SK-N-SH treated with all-trans-retinoic acid at 6 μM for 48 hours (cell line): ENCODE measurements at regions not wholly inside any gene's neighbourhood (a gene's known extent, or its start where the extent isn't known, plus 50 kb on each side); places are given as distances from the start of the nearest gene placed in this dataset.

Experiments used
- ATAC-seq: fragments of 200-7000 bp; cut with Tn5 transposase; 3 replicates; pipeline ENCODE4 v1.9.1; 2020; ENCODE audit warnings: mild to moderate bottlenecking, moderate library complexity
- ARNTL ChIP-seq: fragments of 450-650 bp; formaldehyde crosslinking; IDR thresholded peaks from 2 replicates; pipeline ENCODE4 v1.5.0; 2020; ENCODE audit warnings: low read depth, mild to moderate bottlenecking, moderate library complexity, borderline replicate concordance
- BACH2 ChIP-seq: fragments of 250-450 bp; sonication (Bioruptor Pico); IDR thresholded peaks from 2 replicates; pipeline ENCODE4 v1.9.0; 2021; ENCODE audit warnings: mild to moderate bottlenecking, borderline replicate concordance
- CSDC2 ChIP-seq: fragments of 250-450 bp; sonication (Bioruptor Pico); IDR thresholded peaks from 2 replicates; pipeline ENCODE4 v1.5.0; 2020; ENCODE audit warnings: mild to moderate bottlenecking, moderate library complexity
- ESRRG ChIP-seq: fragments of 250-450 bp; sonication (Bioruptor Pico); IDR thresholded peaks from 2 replicates; pipeline ENCODE4 v1.6.1; 2021; ENCODE audit warnings: mild to moderate bottlenecking
- GLIS3 ChIP-seq: fragments of 250-450 bp; sonication (Bioruptor Pico); IDR thresholded peaks from 2 replicates; pipeline ENCODE4 v1.5.0; 2020; ENCODE audit warnings: mild to moderate bottlenecking, moderate library complexity
- ISL1 ChIP-seq: fragments of 250-450 bp; sonication (Bioruptor Pico); IDR thresholded peaks from 2 replicates; pipeline ENCODE4 v2.1.2; 2022; ENCODE audit warnings: mild to moderate bottlenecking, moderate library complexity
- OSR1 ChIP-seq: fragments of 250-450 bp; sonication (Bioruptor Pico); IDR thresholded peaks from 2 replicates; pipeline ENCODE4 v1.8.0; 2022; ENCODE audit warnings: moderate library complexity, mild to moderate bottlenecking, inconsistent platforms
- RARB ChIP-seq: fragments of 250-450 bp; sonication (Bioruptor Pico); IDR thresholded peaks from 2 replicates; pipeline ENCODE4 v1.8.0; 2021; ENCODE audit warnings: mild to moderate bottlenecking, moderate library complexity
- SNAI2 ChIP-seq: fragments of 250-450 bp; sonication (Bioruptor Pico); IDR thresholded peaks from 2 replicates; pipeline ENCODE4 v1.5.0; 2020; ENCODE audit warnings: mild to moderate bottlenecking, moderate library complexity
- TOX ChIP-seq: fragments of 250-450 bp; sonication (Bioruptor Pico); IDR thresholded peaks from 2 replicates; pipeline ENCODE4 v1.8.0; 2021; ENCODE audit warnings: mild to moderate bottlenecking, moderate library complexity, borderline replicate concordance
- ZC3H10 ChIP-seq: fragments of 250-450 bp; sonication (Bioruptor Pico); IDR thresholded peaks from 2 replicates; pipeline ENCODE4 v1.5.1; 2021; ENCODE audit warnings: mild to moderate bottlenecking, moderate library complexity
- ZFP30 ChIP-seq: fragments of 450-650 bp; formaldehyde crosslinking; IDR thresholded peaks from 2 replicates; pipeline ENCODE4 v1.5.0; 2022; ENCODE audit warnings: mild to moderate bottlenecking, moderate library complexity
- ZNF565 ChIP-seq: fragments of 450-650 bp; formaldehyde crosslinking; conservative IDR thresholded peaks from 2 replicates; pipeline ENCODE4 v1.5.0; 2020; ENCODE audit warnings: low read depth, mild to moderate bottlenecking, moderate library complexity
- ZNF70 ChIP-seq: fragments of 450-650 bp; formaldehyde crosslinking; IDR thresholded peaks from 2 replicates; pipeline ENCODE4 v1.5.0; 2020; ENCODE audit warnings: mild to moderate bottlenecking, moderate library complexity
- ZNF8 ChIP-seq: fragments of 450-650 bp; formaldehyde crosslinking; IDR thresholded peaks from 2 replicates; pipeline ENCODE4 v1.5.0; 2020; ENCODE audit warnings: mild to moderate bottlenecking, moderate library complexity
- TF ChIP-seq, protein P1 (sequence below): fragments of 250-450 bp; sonication (Bioruptor Pico); IDR thresholded peaks from 2 replicates; pipeline ENCODE4 v1.5.1; 2020; ENCODE audit warnings: low read depth, mild to moderate bottlenecking, moderate library complexity
- TF ChIP-seq, protein P2 (sequence below): fragments of 250-450 bp; sonication (Bioruptor Pico); IDR thresholded peaks from 2 replicates; pipeline ENCODE4 v1.8.0; 2021; ENCODE audit warnings: low read depth, mild to moderate bottlenecking, moderate library complexity, borderline replicate concordance
- TF ChIP-seq, protein P3 (sequence below): fragments of 250-450 bp; sonication (Bioruptor Pico); IDR thresholded peaks from 2 replicates; pipeline ENCODE4 v1.5.1; 2021; ENCODE audit warnings: mild to moderate bottlenecking, moderate library complexity
- TF ChIP-seq, protein P4 (sequence below): fragments of 250-450 bp; sonication (Bioruptor Pico); IDR thresholded peaks from 2 replicates; pipeline ENCODE4 v1.8.0; 2020; ENCODE audit warnings: mild to moderate bottlenecking, moderate library complexity, borderline replicate concordance

DNA sequence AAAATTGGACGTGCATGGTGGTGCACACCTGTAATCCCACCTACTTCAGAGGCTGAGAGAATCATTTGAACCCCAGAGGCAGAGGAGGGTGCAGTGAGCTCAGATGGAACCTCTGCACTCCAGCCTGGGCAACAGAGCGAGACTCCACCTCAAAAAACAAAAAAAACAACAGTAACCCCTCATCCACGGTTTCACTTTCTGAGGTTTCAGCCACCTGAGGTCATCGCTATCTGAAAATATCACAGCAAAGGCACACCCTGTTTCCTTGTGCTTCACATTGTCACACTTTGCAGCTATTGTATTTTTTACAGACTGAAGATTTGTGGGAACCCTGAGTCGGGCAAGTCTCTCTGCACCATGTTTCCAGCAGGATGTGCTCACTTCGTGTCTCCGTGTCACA is 54.1 kb upstream of the FOXQ1 start:
- TF ChIP-seq RARB (CRISPR knock-in tag) (no peak), ZNF565 (CRISPR knock-in tag) (no peak), ZNF8 (CRISPR knock-in tag) (no peak), ZNF70 (CRISPR knock-in tag) (no peak)
- TF ChIP-seq, protein P1, sequence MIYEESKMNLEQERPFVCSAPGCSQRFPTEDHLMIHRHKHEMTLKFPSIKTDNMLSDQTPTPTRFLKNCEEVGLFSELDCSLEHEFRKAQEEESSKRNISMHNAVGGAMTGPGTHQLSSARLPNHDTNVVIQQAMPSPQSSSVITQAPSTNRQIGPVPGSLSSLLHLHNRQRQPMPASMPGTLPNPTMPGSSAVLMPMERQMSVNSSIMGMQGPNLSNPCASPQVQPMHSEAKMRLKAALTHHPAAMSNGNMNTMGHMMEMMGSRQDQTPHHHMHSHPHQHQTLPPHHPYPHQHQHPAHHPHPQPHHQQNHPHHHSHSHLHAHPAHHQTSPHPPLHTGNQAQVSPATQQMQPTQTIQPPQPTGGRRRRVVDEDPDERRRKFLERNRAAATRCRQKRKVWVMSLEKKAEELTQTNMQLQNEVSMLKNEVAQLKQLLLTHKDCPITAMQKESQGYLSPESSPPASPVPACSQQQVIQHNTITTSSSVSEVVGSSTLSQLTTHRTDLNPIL (CRISPR knock-in tag): no peak
- TF ChIP-seq, protein P2, sequence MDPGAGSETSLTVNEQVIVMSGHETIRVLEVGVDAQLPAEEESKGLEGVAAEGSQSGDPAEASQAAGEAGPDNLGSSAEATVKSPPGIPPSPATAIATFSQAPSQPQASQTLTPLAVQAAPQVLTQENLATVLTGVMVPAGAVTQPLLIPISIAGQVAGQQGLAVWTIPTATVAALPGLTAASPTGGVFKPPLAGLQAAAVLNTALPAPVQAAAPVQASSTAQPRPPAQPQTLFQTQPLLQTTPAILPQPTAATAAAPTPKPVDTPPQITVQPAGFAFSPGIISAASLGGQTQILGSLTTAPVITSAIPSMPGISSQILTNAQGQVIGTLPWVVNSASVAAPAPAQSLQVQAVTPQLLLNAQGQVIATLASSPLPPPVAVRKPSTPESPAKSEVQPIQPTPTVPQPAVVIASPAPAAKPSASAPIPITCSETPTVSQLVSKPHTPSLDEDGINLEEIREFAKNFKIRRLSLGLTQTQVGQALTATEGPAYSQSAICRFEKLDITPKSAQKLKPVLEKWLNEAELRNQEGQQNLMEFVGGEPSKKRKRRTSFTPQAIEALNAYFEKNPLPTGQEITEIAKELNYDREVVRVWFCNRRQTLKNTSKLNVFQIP (CRISPR knock-in tag): no peak
- ATAC-seq: no peak

DNA sequence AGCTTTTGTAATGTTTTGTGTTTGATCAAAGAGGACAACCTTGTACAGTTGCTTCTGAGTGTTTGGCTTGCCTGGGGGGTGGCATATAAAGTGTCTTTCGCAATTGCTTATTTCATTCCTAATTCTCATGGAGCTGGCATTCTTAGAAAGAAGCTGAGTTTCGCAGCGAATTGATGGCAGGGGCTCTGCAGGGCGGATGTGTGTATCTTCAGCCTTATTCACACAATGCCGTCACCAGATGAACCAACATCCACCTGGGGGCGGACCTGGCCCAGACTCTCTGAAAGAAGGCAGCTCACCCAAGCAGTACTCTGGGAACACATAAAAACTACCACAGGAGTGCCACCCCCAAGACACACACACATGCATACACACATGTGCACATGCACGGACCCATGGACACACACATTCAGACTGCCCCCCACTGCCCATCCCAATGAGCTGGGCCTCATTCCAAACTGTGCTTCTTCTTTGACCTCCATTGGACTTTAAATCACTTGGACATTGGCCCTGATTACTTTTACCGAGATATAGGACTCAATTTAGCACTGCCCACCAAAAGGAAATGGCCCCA is 55.4 kb upstream of the FOXQ1 start:
- TF ChIP-seq CSDC2 (CRISPR knock-in tag): no peak
- no peak for TF ChIP-seq OSR1 (CRISPR knock-in tag)
- TF ChIP-seq ZNF8 (CRISPR knock-in tag): no peak
- TF ChIP-seq BACH2 (CRISPR knock-in tag): no peak
- TF ChIP-seq, protein P2 (CRISPR knock-in tag): no peak
- no peak for TF ChIP-seq ZNF70 (CRISPR knock-in tag)
- no peak for TF ChIP-seq ESRRG (CRISPR knock-in tag)
- no peak for ATAC-seq

DNA sequence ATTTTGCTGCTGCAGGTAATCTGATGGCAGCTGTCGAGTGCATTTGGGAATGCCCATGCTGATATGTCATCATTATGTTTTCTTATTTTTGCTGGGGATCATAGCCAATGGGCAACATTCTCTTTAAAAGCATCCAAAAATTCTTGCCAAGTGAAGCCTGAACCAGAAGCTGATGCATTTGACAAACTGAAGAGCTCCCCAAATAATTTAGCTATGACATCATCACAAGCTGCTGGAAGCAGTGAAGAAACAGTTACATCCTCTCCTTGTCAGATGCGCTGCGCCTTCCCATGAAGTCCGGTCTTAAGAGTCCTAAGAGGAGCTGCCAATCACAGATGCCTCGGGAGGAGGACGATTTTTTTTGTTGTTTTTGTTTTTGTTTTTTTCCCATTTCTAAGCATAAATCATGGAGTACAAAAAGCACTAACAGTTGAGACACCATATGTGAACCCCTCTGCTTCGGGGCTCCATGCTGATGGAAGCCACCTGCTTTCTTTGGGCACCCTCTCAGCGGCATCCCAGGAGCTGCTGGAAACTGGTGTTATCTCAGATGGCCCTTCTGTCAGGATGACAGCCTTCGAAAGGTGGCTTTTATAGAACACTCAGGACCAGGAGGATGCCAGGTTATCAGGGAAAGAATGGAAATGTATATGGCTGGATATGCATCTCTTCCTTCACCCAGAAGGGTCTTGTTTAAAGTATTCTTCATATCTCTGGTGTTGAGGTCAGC is 56.1 kb upstream of the FOXQ1 start:
- TF ChIP-seq GLIS3 (CRISPR knock-in tag) (no peak), ZFP30 (no peak), BACH2 (CRISPR knock-in tag) (no peak), RARB (CRISPR knock-in tag) (no peak), ISL1 (CRISPR knock-in tag) (no peak), CSDC2 (CRISPR knock-in tag) (no peak), ZNF70 (CRISPR knock-in tag) (no peak), ARNTL (CRISPR knock-in tag) (no peak), TOX (CRISPR knock-in tag) (no peak), ZC3H10 (CRISPR knock-in tag) (no peak), SNAI2 (CRISPR knock-in tag) (no peak)
- TF ChIP-seq, protein P1 (CRISPR knock-in tag): no peak
- TF ChIP-seq, protein P3, sequence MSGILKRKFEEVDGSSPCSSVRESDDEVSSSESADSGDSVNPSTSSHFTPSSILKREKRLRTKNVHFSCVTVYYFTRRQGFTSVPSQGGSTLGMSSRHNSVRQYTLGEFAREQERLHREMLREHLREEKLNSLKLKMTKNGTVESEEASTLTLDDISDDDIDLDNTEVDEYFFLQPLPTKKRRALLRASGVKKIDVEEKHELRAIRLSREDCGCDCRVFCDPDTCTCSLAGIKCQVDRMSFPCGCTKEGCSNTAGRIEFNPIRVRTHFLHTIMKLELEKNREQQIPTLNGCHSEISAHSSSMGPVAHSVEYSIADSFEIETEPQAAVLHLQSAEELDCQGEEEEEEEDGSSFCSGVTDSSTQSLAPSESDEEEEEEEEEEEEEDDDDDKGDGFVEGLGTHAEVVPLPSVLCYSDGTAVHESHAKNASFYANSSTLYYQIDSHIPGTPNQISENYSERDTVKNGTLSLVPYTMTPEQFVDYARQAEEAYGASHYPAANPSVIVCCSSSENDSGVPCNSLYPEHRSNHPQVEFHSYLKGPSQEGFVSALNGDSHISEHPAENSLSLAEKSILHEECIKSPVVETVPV (CRISPR knock-in tag): no peak
- ATAC-seq: no peak

DNA sequence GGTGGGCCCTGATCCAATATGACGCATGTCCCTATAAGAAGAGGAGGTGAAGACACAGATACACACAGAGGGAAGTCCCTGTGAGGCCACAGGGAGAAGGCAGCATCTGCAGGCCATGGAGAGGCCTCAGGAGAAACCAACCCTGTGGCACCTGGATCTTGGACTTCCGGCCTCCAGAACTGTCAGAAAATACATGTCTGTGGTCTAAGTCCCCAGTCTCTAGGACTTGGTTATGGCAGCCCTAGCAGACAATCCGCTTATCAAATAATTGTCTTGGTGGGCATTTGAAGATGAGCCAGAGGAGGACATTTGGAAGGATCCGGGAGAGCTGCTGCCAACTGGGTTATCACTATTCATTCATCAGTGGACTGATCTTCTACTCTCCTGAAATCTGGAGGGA is 57.6 kb upstream of the FOXQ1 start:
- ATAC-seq: no peak
- TF ChIP-seq ZFP30 (no peak), BACH2 (CRISPR knock-in tag) (no peak), ISL1 (CRISPR knock-in tag) (no peak)
- TF ChIP-seq, protein P4, sequence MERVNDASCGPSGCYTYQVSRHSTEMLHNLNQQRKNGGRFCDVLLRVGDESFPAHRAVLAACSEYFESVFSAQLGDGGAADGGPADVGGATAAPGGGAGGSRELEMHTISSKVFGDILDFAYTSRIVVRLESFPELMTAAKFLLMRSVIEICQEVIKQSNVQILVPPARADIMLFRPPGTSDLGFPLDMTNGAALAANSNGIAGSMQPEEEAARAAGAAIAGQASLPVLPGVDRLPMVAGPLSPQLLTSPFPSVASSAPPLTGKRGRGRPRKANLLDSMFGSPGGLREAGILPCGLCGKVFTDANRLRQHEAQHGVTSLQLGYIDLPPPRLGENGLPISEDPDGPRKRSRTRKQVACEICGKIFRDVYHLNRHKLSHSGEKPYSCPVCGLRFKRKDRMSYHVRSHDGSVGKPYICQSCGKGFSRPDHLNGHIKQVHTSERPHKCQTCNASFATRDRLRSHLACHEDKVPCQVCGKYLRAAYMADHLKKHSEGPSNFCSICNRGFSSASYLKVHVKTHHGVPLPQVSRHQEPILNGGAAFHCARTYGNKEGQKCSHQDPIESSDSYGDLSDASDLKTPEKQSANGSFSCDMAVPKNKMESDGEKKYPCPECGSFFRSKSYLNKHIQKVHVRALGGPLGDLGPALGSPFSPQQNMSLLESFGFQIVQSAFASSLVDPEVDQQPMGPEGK (CRISPR knock-in tag): no peak
- TF ChIP-seq, protein P3 (CRISPR knock-in tag): no peak
